GM20000 (cell line): ENCODE measurements at regions not wholly inside any gene's neighbourhood (a gene's known extent, or its start where the extent isn't known, plus 50 kb on each side); places are given as distances from the start of the nearest gene placed in this dataset.

ENCODE experiments used
- DNase-seq: peaks from one replicate; pipeline ENCODE4 v3.0.0; 2012; ENCODE audit warnings: low spot score
- CTCF ChIP-seq: IDR thresholded peaks from 2 replicates; pipeline ENCODE4 v1.5.1; 2012; ENCODE audit warnings: mild to moderate bottlenecking, control low read depth; ENCODE audit errors: extremely low read depth, missing control alignments

DNA sequence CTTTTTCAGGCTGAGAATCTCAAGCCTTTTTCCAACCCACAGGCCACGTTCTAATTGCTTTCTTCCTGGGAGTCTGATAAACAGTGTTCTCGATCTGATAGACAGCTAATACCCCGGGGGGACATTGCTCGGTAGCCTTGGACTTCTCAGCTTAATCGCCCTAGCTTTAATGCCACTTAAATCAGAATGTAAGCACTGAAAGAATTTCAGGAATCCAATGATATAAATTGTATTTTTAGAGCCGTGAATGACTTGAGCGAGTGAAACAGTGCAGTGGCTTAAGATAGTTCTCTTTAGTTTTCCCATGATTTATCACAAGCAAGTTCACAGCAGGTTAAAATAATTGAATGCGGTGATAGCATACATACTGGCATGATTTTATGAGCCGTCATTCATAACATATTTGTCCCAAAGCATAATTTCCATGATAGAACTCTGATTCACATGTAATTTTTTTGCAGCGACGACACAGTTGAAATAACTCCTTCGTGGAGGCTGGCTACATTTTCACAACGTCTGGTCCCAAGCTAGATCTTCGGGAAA lies 116.1 kb upstream of the MYOCD start:
- TF ChIP-seq CTCF = no peak
- no peak for DNase-seq

- DNase-seq = no peak
- TF ChIP-seq CTCF = no peak
Observed at GRCh38 chr17:12553625-12554024, 112.1 kb upstream of the MYOCD start.

GRCh38 chr17:12554251-12554650 lies 111.4 kb upstream of the MYOCD start:
- no peak for DNase-seq

DNA sequence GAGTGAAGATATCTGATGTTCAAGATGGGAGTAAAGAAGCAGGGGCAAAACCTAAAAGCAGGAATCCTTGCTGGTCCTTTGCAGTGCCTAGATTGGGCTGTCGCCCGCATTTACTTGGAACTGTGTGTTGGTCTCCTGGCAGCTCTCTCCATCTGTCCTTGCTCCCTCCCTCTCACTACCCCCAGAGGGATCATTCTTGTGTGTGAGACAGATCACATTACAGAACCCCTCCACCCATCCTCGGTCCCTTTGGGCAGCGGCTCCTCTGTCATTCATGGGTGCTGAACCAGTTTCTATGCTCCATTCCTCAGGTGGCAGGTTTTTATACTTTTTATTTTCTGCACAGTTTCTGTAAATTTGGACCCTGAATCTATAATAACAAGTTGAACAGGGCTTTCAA lies 99.4 kb upstream of the MYOCD start:
- no peak for DNase-seq

More at GRCh38 chr17:12554251-12554650, 111.4 kb upstream of the MYOCD start:
- TF ChIP-seq CTCF = no peak

DNA sequence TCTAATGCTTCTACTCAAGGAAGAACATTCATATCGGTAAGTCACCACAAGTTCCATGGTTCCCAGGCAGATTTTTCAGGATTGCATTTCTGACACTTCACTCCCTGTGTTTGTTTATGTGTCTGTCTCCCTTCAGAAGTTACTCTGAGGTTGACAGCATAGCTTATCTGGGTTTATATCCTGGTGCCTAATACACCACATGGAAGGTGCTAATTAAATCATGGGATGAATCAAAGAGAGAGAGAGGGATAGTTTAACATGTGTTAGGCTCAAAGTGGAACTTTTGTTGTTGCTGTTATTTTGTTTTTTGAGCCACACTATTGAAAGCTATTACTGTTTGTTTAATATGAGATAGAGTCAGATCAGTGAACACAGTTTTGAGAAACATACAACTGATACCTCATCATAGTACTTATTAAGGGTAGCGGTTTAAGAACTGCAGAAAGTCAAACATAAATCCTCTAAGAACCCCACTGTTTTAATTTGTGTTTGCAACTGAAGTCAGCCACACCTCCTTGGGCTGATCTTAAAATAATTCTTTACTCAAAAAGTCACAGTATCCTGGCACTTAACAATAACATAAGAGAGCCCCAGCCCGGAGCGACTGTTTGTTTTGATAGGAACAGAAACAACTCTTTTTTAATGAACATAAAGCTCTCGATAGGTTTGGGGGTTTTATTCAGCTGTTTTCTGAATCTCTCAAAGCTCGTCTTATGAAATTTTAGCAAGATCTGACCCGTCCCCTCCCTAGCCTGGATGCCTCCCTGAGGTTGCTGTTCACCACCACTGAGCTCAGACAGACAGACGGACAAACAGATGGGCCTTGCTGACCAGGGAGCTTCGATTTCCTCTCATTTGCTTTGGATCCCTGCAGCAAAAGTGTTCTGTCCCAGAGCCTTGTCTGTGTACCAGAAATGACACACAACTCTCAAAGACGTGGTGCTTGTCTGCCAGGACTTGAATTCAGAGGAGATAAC lies 98.3 kb upstream of the MYOCD start:
- no peak for DNase-seq
- no peak for TF ChIP-seq CTCF

More for the DNA sequence above, 99.4 kb upstream of the MYOCD start:
- TF ChIP-seq CTCF = no peak

DNA sequence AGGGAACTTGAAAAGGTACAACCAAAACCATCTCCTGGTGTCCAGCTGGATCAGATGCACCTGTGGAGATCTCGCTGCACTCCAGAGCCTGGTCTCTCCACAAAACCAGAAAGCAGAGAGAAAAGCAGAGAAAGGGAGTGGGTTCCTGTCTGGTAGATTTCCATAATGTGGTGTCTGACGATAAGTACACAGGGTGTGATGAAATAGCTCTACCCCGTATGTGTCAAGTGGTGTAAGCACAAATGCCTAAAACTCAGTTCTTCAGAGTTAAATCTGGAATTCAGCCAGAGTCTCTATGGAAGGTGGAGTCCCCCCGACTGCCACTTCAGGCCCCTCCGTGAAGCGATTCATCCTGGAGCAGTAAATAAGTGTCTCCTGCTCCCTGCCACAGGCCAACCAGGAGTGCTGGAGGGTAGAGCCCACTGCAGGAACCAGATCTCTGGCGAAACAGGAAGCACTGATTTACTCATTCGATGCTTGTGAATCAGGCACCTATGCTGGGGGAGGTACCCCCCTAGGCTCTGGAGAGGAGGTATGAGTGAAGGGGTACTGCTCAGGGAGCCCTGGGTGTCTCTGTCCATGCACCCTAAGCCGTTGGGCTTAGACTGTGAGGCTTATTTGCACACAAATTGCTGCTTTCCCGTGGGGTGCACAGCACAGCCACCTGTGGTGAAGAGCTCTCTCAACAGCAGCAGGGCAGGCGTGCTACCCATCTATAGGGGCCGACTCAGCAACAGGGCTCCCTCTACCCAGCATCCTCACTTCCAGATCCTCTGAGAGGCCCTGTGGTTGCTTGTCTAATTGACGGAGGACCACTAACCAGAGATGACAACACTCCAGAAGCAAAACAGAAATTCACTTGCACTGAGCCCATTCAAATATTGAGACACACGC lies 97.1 kb upstream of the MYOCD start:
- DNase-seq = no peak
- TF ChIP-seq CTCF = no peak

DNA sequence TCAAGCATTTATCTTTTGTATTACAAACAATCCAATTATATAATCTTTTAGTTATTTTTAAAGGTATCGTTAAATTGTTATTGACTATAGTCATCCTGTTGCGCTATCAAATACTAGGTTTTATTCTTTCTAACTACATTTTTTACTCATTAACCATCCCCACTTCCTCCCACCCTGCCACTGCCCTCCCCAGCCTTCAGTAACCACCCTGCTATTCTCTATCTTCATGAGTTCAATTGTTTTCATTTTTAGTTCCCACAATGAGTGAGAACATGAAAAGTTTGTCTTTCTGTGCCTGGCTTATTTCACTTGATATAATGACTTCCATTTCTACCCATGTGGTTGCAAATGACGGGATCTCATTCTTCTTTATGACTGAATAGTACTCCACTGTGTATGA lies 94.1 kb upstream of the MYOCD start:
- no peak for DNase-seq
- TF ChIP-seq CTCF = no peak
